Astrocyte of the spinal cord (primary cell): ENCODE measurements at regions not wholly inside any gene's neighbourhood (a gene's known extent, or its start where the extent isn't known, plus 50 kb on each side); places are given as distances from the start of the nearest gene placed in this dataset.

Source experiments
- DNase-seq: peaks from one replicate; pipeline ENCODE4 v3.0.0; 2011; ENCODE audit warnings: low read depth, low spot score
- H3K4me3 ChIP-seq: 2 replicates; pipeline ENCODE4 v1.5.1; 2011; ENCODE audit warnings: low read depth, mild to moderate bottlenecking, low read length, moderate library complexity
- CTCF ChIP-seq: IDR thresholded peaks from 2 replicates; pipeline ENCODE4 v1.5.1; 2012; ENCODE audit warnings: low read depth, mild to moderate bottlenecking, low read length, inconsistent platforms
- in situ Hi-C: cut with HindIII; loops from 2 replicates; pipeline ENCODE4 v1.10.0; 2017; ENCODE audit warnings: low sequenced_read_pairs

DNA sequence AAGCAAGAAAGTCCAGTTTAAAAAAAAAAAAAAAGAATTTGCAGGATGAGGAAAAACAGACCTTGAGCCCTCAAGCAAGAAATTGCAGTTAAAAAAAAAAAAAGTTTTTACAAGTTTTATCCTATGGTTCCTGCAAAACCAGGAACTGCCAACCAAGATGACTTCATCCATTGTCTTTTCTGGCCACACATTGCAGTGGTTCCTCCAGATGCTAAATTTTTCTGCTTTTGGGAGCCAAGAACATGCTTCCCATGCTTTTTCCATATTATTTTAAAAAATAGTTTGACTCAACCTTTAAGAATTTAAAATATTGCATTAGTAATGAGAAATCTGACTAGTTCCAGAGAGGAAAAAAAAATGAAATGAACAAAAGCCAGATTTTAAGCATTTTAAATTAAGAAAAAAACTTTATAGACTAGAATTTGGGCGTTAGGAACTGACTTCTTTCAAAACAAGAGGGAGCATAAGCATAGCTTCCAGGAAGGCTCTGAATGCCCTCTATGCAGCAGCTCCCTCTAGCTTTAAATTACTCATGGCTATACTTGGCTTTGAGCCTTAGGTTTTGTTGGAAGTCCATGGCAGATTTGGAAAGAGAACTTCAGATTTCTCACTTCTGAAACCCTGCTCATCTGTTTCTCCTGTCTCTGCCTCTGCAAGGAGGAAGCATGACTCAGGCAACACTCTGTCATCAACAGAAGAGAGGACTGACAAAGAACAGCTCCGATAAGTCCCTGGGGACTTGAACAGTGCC is 124.5 kb downstream of the GPR65 start:
- no peak overlapping the region for H3K4me3 ChIP-seq
- DNase-seq: peak; percentile 47
- TF ChIP-seq CTCF: no peak
- in situ Hi-C loops: no loop called here

GRCh38 chr14:88130057-88130432 is 125.1 kb downstream of the GPR65 start:
- in situ Hi-C loops: no loop called here
- no peak overlapping the region for H3K4me3 ChIP-seq
- DNase-seq: no peak
- no peak for TF ChIP-seq CTCF
